ENCODE measurements at regions not wholly inside any gene's neighbourhood (a gene's known extent, or its start where the extent isn't known, plus 50 kb on each side); places are given as distances from the start of the nearest gene placed in this dataset.

GRCh38 chr17:83178533-83179304 lies 99.3 kb downstream of the METRNL start:
- no peak for DNase-seq

GRCh38 chr17:83179374-83179773 lies 100.0 kb downstream of the METRNL start:
- DNase-seq, result no peak

GRCh38 chr17:83179811-83180210 lies 100.4 kb downstream of the METRNL start:
- no peak for DNase-seq

- no peak for DNase-seq
These were observed 101.0 kb downstream of the METRNL start for GRCh38 chr17:83180264-83180995.

GRCh38 chr17:83180996-83181481 lies 101.6 kb downstream of the METRNL start:
- no peak for DNase-seq

- DNase-seq, result no peak
These were observed 102.7 kb downstream of the METRNL start for GRCh38 chr17:83181991-83182619.

- DNase-seq, result no peak
These were observed 103.3 kb downstream of the METRNL start for GRCh38 chr17:83182620-83183101.

- DNase-seq, result no peak
These were observed 103.9 kb downstream of the METRNL start for GRCh38 chr17:83183145-83183948.

GRCh38 chr17:83183951-83184506 lies 104.6 kb downstream of the METRNL start:
- DNase-seq, result no peak

GRCh38 chr17:83185023-83186002 lies 105.9 kb downstream of the METRNL start:
- DNase-seq, result no peak

- DNase-seq, result no peak
These were observed 106.8 kb downstream of the METRNL start for GRCh38 chr17:83186226-83186625.

GRCh38 chr17:83186751-83187421 lies 107.5 kb downstream of the METRNL start:
- no peak for DNase-seq

- no peak for DNase-seq
These were observed 108.4 kb downstream of the METRNL start for GRCh38 chr17:83187782-83188311.

GRCh38 chr17:83189044-83190003 lies 109.9 kb downstream of the METRNL start:
- peak; percentile 87 for DNase-seq

- no peak for DNase-seq
These were observed 110.6 kb downstream of the METRNL start for GRCh38 chr17:83190004-83190385.

GRCh38 chr17:83190601-83191387 lies 111.4 kb downstream of the METRNL start:
- no peak for DNase-seq

- DNase-seq, result no peak
These were observed 112.2 kb downstream of the METRNL start for GRCh38 chr17:83191388-83192160.

Measured in tongue (tissue), 1 donor.